ENCODE measurements at regions not wholly inside any gene's neighbourhood (a gene's known extent, or its start where the extent isn't known, plus 50 kb on each side); places are given as distances from the start of the nearest gene placed in this dataset.

- Histone ChIP-seq H3K27ac (ENCODE audit: low read depth, low read length) (no peak overlapping the region), H3K9ac (ENCODE audit: low read length) (no peak overlapping the region), H3K9me2 (ENCODE audit: insufficient read depth) (no peaks in the 10 kb centered on the region), H3K4me2 (ENCODE audit: low read length) (no peak overlapping the region), H4K20me1 (ENCODE audit: insufficient read depth) (no peaks in the 10 kb centered on the region), H3K4me3 (replicated peaks in 1 of 2; ENCODE audit: low read depth in 1 of 2, low read length in 2 of 2) (no peak overlapping the region), H3K4me1 (ENCODE audit: control insufficient read depth in 1 of 2, insufficient read depth in 2 of 2, low read length in 2 of 2) (no peaks in the 10 kb centered on the region), H3K27me3 (ENCODE audit: insufficient read depth, low read length) (no peaks in the 10 kb centered on the region), H2AFZ (ENCODE audit: low read depth, low read length, poor library complexity, severe bottlenecking) (no peak overlapping the region), H3K9me3 (ENCODE audit: control insufficient read depth in 1 of 2, insufficient read depth in 1 of 2, low read depth in 1 of 2, low read length in 2 of 2) (no peaks in the 10 kb centered on the region), H3K36me3 (ENCODE audit: control insufficient read depth in 1 of 2, insufficient read depth in 2 of 2, low read length in 2 of 2) (no peaks in the 10 kb centered on the region), H3K79me2 (ENCODE audit: insufficient read depth, low read length) (no peaks in the 10 kb centered on the region)
- no peak for TF ChIP-seq CEBPB (IDR thresholded peaks at IDR 0.05; ENCODE audit: low read depth)
- ATAC-seq (no peak), DNase-seq (ENCODE audit: low read depth, low spot score) (no peak)
- RAD21 ChIA-PET (ENCODE audit: low non-redundant PET in 1 of 2, low total read pairs in 2 of 2, uncharacterized antibody in 2 of 2, unreplicated experiment in 2 of 2) = no interaction called here
- CTCF ChIA-PET = no interaction called here
- BruUV-seq (replicated peaks) = no TSS peak
- POLR2A ChIA-PET = no interaction called here
- intact Hi-C loops (cut with micrococcal nuclease) = no loop called here
Measured at GRCh38 chrX:147485207-147485606, 426.5 kb upstream of the FMR1 start.

- RAD21 ChIA-PET (ENCODE audit: low non-redundant PET in 1 of 2, low total read pairs in 2 of 2, uncharacterized antibody in 2 of 2, unreplicated experiment in 2 of 2) = no interaction called here
- H3K4me1 ChIP-seq (ENCODE audit: control insufficient read depth in 1 of 2, insufficient read depth in 2 of 2, low read length in 2 of 2) = no peaks in the 10 kb centered on the region
- H3K4me2 ChIP-seq (ENCODE audit: low read length) = no peak overlapping the region
- no peak overlapping the region for H3K9ac ChIP-seq (ENCODE audit: low read length)
- BruUV-seq (replicated peaks) = no TSS peak
- DNase-seq (ENCODE audit: low read depth, low spot score) (no peak), ATAC-seq (no peak)
- H3K27ac ChIP-seq (ENCODE audit: low read depth, low read length) = no peak overlapping the region
- POLR2A ChIA-PET = no interaction called here
- H3K36me3 ChIP-seq (ENCODE audit: control insufficient read depth in 1 of 2, insufficient read depth in 2 of 2, low read length in 2 of 2) = no peaks in the 10 kb centered on the region
- no peaks in the 10 kb centered on the region for H3K27me3 ChIP-seq (ENCODE audit: insufficient read depth, low read length)
- no peaks in the 10 kb centered on the region for H4K20me1 ChIP-seq (ENCODE audit: insufficient read depth)
- intact Hi-C loops (cut with micrococcal nuclease) = no loop called here
- no peak for TF ChIP-seq SIN3A (IDR thresholded peaks at IDR 0.05; ENCODE audit: low read depth)
- TF ChIP-seq POLR2A (IDR thresholded peaks at IDR 0.05; ENCODE audit: borderline replicate concordance, extremely low read depth, insufficient read depth, insufficient read length) = no peak
- no peak for TF ChIP-seq TCF7L2 (IDR thresholded peaks at IDR 0.05; ENCODE audit: borderline replicate concordance, extremely low read depth, insufficient read depth, insufficient read length)
- TF ChIP-seq MAX (IDR thresholded peaks at IDR 0.05) = no peak
- no peak for TF ChIP-seq ZNF274 (IDR thresholded peaks at IDR 0.05; ENCODE audit: low read depth, low read length)
- TF ChIP-seq EZH2phosphoT487 (IDR thresholded peaks at IDR 0.05; ENCODE audit: borderline replicate concordance) = no peak
- TF ChIP-seq EGR1 (IDR thresholded peaks at IDR 0.05; ENCODE audit: low read depth) = no peak
- no peak for TF ChIP-seq ATF3 (IDR thresholded peaks at IDR 0.05)
- TF ChIP-seq CTCF (IDR thresholded peaks at IDR 0.05 in 2 of 3, conservative IDR thresholded peaks at IDR 0.05 in 1 of 3; ENCODE audit: borderline replicate concordance in 1 of 3, insufficient read depth in 1 of 3, low read depth in 2 of 3, low read length in 2 of 3) = no peak
- TF ChIP-seq JUND (IDR thresholded peaks at IDR 0.05) = no peak
- no peak for TF ChIP-seq SP1 (IDR thresholded peaks at IDR 0.05; ENCODE audit: low read depth)
- no peak for TF ChIP-seq FOSL1 (IDR thresholded peaks at IDR 0.05; ENCODE audit: low read depth)
- TF ChIP-seq RAD21 (IDR thresholded peaks at IDR 0.05; ENCODE audit: low read depth) = no peak
- TF ChIP-seq CEBPB (IDR thresholded peaks at IDR 0.05; ENCODE audit: low read depth) = no peak
- TF ChIP-seq ZFX (IDR thresholded peaks at IDR 0.05) = no peak
- TF ChIP-seq YY1 (IDR thresholded peaks at IDR 0.05; ENCODE audit: extremely low read depth, insufficient replicate concordance, low read depth, low read length) = no peak
- no peak for TF ChIP-seq CBX3 (IDR thresholded peaks at IDR 0.05; ENCODE audit: low read depth)
- TF ChIP-seq POLR2AphosphoS5 (IDR thresholded peaks at IDR 0.05; ENCODE audit: low read depth, low read length) = no peak
- TF ChIP-seq ZBTB33 (IDR thresholded peaks at IDR 0.05; ENCODE audit: extremely low read depth, insufficient replicate concordance, low read length) = no peak
- H3K9me2 ChIP-seq (ENCODE audit: insufficient read depth) = no peaks in the 10 kb centered on the region
- H2AFZ ChIP-seq (ENCODE audit: low read depth, low read length, poor library complexity, severe bottlenecking) = no peak overlapping the region
- CTCF ChIA-PET = no interaction called here
- H3K9me3 ChIP-seq (ENCODE audit: control insufficient read depth in 1 of 2, insufficient read depth in 1 of 2, low read depth in 1 of 2, low read length in 2 of 2) = no peaks in the 10 kb centered on the region
- no peak overlapping the region for H3K4me3 ChIP-seq (replicated peaks in 1 of 2; ENCODE audit: low read depth in 1 of 2, low read length in 2 of 2)
- no peaks in the 10 kb centered on the region for H3K79me2 ChIP-seq (ENCODE audit: insufficient read depth, low read length)
Measured at GRCh38 chrX:147494365-147494764, 417.4 kb upstream of the FMR1 start.
